ENCODE measurements at regions not wholly inside any gene's neighbourhood (a gene's known extent, or its start where the extent isn't known, plus 50 kb on each side); places are given as distances from the start of the nearest gene placed in this dataset.

DNA sequence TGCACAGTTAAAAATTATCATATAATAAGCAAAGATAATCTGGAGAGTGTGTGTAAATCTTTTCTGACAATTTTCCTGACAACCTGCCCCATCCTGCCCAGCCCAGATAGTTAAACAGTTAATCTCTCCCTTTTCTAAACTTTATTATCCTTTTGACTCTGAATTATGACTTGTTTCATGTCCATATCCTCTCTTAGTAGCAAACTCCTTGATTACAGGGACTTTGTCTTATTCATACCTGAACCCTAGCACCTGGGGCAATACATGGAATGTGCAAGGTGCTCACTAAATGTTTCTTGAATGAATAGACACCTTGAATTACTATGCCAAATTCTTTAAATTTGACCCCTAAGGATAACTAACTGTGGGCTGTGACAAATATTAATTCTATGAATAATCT lies 186.7 kb downstream of the FAM170A start:
- Histone ChIP-seq H3K27ac (ENCODE audit: low read depth in 2 of 2, low read length in 1 of 2) (no peak overlapping the region), H3K9me2 (no peaks in the 10 kb centered on the region), H3K4me1 (ENCODE audit: control insufficient read depth in 1 of 2, insufficient read depth in 2 of 2, low read depth in 1 of 2, low read length in 1 of 2) (no peaks in the 10 kb centered on the region), H2AFZ (ENCODE audit: low read depth) (no peak overlapping the region), H3K4me3 (ENCODE audit: low read depth in 2 of 2, low read length in 1 of 2) (no peak overlapping the region), H3K9me3 (no peaks in the 10 kb centered on the region), H3K27me3 (ENCODE audit: insufficient read depth) (no peaks in the 10 kb centered on the region), H4K20me1 (ENCODE audit: insufficient read depth) (no peaks in the 10 kb centered on the region), H3K79me2 (ENCODE audit: insufficient read depth) (no peaks in the 10 kb centered on the region), H3K4me2 (no peak overlapping the region), H3K9ac (no peak overlapping the region), H3F3A (replicated peaks; ENCODE audit: insufficient read depth) (no peaks in the 10 kb centered on the region), H3K36me3 (replicated peaks in 1 of 2; ENCODE audit: control insufficient read depth in 1 of 2, insufficient read depth in 2 of 2, low read length in 1 of 2) (no peaks in the 10 kb centered on the region)
- ChIA-PET POLR2A (no interaction called here), CTCF (no interaction called here)
- TF ChIP-seq, protein P1, sequence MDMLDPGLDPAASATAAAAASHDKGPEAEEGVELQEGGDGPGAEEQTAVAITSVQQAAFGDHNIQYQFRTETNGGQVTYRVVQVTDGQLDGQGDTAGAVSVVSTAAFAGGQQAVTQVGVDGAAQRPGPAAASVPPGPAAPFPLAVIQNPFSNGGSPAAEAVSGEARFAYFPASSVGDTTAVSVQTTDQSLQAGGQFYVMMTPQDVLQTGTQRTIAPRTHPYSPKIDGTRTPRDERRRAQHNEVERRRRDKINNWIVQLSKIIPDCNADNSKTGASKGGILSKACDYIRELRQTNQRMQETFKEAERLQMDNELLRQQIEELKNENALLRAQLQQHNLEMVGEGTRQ (IDR thresholded peaks at IDR 0.05; ENCODE audit: borderline replicate concordance, low read depth, low read length), result no peak
- TF ChIP-seq, protein P2, sequence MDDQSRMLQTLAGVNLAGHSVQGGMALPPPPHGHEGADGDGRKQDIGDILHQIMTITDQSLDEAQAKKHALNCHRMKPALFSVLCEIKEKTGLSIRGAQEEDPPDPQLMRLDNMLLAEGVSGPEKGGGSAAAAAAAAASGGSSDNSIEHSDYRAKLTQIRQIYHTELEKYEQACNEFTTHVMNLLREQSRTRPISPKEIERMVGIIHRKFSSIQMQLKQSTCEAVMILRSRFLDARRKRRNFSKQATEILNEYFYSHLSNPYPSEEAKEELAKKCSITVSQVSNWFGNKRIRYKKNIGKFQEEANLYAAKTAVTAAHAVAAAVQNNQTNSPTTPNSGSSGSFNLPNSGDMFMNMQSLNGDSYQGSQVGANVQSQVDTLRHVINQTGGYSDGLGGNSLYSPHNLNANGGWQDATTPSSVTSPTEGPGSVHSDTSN (IDR thresholded peaks at IDR 0.05), result no peak
- no peak for TF ChIP-seq FOSL2 (IDR thresholded peaks at IDR 0.05; ENCODE audit: borderline replicate concordance, low read depth)
- TF ChIP-seq MXI1 (IDR thresholded peaks at IDR 0.05; ENCODE audit: low read depth, low read length), result no peak
- no peak for TF ChIP-seq CTCF (IDR thresholded peaks at IDR 0.05)
- no peak for TF ChIP-seq JUND (IDR thresholded peaks at IDR 0.05)
- TF ChIP-seq, protein P3, sequence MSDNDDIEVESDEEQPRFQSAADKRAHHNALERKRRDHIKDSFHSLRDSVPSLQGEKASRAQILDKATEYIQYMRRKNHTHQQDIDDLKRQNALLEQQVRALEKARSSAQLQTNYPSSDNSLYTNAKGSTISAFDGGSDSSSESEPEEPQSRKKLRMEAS (IDR thresholded peaks at IDR 0.05; ENCODE audit: low read depth), result no peak
- TF ChIP-seq ELF1 (IDR thresholded peaks at IDR 0.05), result no peak
- TF ChIP-seq NRF1 (IDR thresholded peaks at IDR 0.05; ENCODE audit: low read depth, low read length), result no peak
- TF ChIP-seq, protein P4, sequence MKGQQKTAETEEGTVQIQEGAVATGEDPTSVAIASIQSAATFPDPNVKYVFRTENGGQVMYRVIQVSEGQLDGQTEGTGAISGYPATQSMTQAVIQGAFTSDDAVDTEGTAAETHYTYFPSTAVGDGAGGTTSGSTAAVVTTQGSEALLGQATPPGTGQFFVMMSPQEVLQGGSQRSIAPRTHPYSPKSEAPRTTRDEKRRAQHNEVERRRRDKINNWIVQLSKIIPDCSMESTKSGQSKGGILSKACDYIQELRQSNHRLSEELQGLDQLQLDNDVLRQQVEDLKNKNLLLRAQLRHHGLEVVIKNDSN (IDR thresholded peaks at IDR 0.05; ENCODE audit: borderline replicate concordance, low read depth), result no peak
- no peak for TF ChIP-seq FOXM1 (IDR thresholded peaks at IDR 0.05; ENCODE audit: low read depth)
- TF ChIP-seq RXRA (IDR thresholded peaks at IDR 0.05; ENCODE audit: borderline replicate concordance, low read depth), result no peak
- no peak for TF ChIP-seq SIN3A (IDR thresholded peaks at IDR 0.05; ENCODE audit: borderline replicate concordance, low read depth, low read length)
- no peak for TF ChIP-seq RFX5 (IDR thresholded peaks at IDR 0.05; ENCODE audit: low read length)
- TF ChIP-seq, protein P5, sequence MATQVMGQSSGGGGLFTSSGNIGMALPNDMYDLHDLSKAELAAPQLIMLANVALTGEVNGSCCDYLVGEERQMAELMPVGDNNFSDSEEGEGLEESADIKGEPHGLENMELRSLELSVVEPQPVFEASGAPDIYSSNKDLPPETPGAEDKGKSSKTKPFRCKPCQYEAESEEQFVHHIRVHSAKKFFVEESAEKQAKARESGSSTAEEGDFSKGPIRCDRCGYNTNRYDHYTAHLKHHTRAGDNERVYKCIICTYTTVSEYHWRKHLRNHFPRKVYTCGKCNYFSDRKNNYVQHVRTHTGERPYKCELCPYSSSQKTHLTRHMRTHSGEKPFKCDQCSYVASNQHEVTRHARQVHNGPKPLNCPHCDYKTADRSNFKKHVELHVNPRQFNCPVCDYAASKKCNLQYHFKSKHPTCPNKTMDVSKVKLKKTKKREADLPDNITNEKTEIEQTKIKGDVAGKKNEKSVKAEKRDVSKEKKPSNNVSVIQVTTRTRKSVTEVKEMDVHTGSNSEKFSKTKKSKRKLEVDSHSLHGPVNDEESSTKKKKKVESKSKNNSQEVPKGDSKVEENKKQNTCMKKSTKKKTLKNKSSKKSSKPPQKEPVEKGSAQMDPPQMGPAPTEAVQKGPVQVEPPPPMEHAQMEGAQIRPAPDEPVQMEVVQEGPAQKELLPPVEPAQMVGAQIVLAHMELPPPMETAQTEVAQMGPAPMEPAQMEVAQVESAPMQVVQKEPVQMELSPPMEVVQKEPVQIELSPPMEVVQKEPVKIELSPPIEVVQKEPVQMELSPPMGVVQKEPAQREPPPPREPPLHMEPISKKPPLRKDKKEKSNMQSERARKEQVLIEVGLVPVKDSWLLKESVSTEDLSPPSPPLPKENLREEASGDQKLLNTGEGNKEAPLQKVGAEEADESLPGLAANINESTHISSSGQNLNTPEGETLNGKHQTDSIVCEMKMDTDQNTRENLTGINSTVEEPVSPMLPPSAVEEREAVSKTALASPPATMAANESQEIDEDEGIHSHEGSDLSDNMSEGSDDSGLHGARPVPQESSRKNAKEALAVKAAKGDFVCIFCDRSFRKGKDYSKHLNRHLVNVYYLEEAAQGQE (IDR thresholded peaks at IDR 0.05; ENCODE audit: low read depth, low read length), result no peak
- no peak for TF ChIP-seq TEAD4 (IDR thresholded peaks at IDR 0.05; ENCODE audit: borderline replicate concordance, insufficient read depth)
- DNase-seq, result no peak
